T-helper 1 cell treated with Interleukin-12 subunit alpha and Interleukin-12 subunit beta and Interleukin-4 antibody, amounts not matched to agents 30 ng/mL and 1 ng/mL, for 36 hours (primary cell): ENCODE measurements at regions not wholly inside any gene's neighbourhood (a gene's known extent, or its start where the extent isn't known, plus 50 kb on each side); places are given as distances from the start of the nearest gene placed in this dataset.

Experiments used
- intact Hi-C: fragments of 100-400 bp; cut with micrococcal nuclease; formaldehyde crosslinking; loops from one replicate; pipeline ENCODE4 v1.15.1; 2024

DNA sequence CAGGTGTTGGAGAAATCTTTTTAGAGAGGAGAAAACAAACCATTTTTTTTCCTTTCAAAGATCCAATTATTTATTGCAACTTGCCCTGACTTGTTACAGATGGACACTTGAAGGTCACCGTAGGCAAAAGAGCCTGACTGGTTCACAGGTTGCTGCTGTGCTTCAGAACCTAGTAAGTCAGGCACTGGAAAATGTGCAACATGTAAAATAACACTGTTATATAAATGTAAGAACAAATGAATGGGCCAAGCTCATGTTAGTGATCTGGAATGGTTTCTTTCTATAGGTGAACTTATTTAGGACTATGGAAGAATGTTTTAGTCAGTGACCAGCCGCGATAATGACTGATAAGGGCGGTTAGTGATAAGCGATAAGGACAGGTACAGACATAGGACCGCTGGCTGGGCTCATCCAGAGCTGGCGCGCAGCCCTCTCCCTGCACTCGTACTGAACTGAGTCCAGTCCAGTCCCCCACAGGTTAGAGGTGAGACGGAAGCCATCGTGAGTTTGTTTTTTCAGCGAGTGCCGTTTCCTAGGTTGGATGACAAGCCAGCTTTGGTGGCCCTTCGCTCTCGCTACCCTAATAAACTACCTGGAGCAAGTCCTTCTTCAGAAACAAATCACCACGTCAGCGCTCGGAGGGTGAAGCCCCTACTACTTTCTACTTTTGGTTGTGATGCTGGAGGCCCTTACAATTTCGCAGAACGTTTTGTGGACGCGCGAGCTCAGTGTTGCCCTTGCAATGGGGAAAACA lies 94.4 kb upstream of the PRDM1 start:
- intact Hi-C loops, result loop anchor here (1.0 to 5.0 kb wide), 11 partner anchors 10 to 1134 kb away; partner anchors contain the start of gene HACE1

DNA sequence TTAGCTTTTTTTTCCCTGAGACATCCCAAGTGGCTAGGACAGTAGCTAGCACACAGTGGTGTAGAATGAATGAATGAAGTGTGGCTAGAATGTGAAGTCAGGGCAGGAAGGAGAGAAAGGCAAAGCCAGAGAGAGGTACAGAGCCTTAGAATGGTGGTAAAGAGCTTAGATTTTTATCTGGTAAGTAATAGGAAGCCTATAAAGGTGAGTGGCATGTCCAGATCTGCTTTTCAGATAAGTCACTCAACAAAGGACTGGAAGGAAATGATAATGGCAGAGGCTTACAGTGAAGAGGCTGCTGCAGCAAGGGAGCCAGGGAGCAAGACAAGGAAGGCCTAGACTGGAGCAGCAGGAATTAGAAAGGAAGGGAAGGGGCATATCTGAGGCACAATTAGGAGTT lies 96.0 kb upstream of the PRDM1 start:
- intact Hi-C loops, result loop anchor here (5.0 kb wide), 3 partner anchors 398 to 1133 kb away; partner anchors contain the start of gene HACE1

DNA sequence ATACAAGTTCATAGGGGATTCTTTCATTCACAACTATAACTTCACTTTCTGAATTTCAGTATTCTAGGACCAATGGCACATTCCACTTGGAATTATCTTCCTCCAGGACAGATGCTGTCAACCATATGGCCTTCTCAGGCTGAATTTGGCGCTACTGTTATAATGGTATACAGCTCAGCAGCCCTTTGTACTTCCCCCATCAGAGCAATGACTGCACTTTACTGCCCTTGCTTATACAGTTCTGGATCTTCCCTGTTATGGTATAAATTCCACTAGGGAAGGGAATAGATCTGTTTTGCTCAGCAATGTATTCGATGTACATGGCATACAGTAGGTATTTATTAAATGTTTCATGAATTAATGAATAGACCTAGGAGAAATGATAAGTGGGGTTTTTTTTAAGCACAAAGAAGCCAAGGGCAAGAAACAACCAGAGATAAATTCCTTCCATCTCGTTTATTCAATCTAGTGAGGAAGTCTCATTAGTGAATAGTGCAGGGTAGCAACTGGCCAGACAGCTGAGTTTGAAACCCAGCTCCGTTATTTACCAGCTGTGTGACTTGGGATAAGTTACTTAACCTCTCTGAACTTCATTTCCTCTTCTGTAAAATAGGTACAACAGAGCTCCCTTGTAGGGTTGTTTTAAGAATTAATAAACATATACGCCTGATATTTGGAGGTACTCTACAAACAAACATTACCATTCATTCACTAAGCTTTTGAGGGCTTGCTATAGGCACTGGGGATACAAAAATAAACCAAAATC lies 97.1 kb upstream of the PRDM1 start:
- intact Hi-C loops, result no loop called here

DNA sequence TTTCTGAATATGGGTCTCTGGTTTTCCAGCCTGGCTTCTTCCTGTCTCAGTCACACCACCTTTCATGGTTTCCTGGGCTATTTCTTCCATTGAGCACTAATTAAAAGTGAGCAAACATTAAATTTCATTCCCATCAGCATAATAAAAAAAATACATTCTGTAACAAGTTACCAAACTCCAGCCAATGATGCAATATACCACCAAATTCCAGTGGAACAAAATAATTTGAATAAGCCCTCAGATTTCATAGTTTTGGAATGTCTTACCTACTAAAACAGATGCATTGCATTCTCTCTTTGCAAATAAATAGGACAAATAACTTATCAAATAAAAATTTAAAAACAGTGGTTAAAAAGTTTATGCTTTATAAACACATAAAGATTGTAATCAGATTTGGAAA lies 97.8 kb upstream of the PRDM1 start:
- intact Hi-C loops, result no loop called here

DNA sequence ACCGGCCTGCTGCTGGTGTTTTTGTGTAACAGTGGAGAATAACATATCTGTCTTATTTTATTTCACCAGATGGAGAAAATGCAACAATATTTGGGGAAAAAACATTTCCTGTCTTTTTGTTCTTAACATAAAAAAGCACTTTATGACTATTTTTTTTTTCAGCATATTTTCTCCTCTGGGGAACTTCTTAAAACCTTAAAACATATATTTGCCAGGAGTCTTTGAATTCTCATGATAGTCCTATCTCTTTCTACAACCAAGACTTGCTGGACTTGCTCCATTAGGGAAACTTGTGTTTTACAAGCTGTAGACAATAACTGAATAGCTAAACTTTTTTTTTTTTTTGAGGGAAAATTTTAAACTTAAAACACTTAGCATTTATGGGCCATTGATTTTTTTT lies 98.6 kb upstream of the PRDM1 start:
- intact Hi-C loops, result no loop called here

DNA sequence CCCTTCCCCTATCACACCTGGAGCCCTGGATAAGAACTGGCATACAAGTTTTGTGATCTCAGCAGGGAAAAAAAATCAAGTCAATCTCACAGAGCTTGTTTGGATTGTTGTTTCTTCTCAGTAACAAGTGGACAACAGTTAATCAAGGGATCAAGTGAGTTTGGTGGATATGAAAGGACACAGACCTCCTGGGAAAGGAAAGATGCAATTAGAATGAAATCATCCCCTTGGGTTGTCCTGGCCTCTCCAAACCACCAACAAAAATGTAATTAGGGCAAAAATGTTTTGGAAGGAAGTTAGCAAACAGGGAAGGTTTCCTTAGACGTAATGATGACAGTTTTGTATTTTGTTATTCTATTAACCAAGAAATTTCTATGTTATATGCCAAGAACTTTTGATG lies 99.1 kb upstream of the PRDM1 start:
- intact Hi-C loops, result no loop called here

DNA sequence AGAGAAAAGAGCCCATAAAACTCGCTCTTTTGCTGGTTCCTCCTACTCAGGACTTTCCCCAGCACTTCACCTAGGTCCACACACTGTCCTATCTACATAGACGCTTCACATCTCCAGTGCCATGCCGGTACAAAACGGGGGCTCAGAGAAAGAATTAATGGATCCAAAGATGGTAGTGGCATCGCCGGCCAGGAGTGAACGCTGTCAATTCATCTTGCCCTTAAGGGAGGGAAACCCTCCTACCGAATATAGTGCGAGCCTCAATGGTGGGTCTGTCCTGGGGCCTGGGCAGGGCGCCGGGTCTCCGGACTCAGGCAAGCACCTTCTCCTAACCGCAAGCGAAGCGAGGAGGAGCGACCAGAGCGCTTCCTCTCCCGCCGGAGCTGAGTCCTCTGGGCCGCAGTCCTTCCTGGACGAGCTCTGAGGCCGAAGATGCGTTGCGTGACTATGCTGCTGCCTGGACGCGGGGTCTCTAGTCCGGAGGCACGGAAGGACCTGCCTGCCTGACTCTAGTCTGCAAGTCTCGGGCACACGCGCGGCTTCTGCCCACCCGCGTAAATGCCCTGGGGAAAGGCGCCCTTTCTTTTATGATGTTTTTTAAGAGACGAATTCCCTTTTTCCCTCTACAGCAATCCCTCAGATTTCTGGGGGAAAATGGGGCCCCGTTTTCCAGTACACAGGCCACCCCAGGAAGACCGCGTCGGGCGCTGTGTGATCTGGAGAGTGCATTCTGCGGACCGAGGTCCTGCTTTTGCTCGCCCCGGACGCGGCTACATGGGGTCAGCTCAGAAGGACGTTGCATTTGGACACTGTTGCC lies 100.1 kb upstream of the PRDM1 start:
- intact Hi-C loops, result no loop called here

DNA sequence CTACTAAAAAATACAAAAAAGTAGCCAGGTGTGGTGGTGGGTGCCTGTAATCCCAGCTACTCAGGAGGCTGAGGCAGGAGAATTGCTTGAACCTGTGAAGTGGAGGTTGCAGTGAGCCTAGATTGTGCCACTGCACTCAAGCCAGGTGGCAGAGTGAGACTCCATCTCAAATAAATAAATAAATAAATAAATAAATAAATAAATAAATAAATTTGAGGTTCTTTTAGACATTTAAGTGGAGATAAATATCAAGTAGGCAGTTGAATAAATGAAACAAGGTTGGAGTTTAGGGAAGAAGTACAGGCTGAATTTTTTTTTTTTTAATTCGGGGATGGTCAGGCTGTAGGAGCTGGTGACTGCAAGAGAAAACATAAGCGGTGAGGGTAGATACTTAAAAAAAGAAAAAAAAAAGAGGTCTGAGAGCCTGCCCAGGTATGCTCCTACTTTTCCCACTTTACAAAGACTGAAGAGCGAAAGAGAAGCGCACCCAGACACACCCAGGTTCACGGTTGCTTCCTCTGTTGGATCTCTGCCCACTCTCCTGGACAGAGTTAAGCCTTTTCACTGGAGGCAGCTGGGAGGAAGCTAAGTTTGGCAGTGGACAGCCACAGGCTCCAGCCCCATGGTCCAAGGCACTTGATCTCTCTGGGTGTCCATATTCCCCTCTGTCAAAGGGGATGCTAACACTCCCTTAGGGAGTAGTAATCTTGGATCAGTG lies 100.9 kb upstream of the PRDM1 start:
- intact Hi-C loops, result no loop called here

DNA sequence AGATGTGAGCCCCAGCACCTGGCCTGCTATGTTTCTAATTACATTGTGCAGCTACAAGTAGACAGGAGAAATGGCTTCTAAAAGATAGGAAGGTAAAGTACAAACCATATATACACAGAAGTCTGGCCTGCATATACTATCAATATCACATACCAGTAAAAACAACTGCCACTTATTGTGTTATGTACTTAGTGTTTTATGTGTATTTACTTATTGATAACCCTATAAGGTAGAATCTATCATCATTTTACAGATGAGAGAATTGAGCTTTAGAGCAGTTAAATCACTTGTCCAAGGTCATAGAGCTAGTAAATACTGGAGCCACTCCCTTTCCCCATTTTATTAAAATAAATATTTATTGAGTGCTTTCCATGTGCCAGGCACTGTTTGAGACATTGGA lies 102.4 kb upstream of the PRDM1 start:
- intact Hi-C loops, result loop anchor here (1.0 to 5.0 kb wide), 5 partner anchors 103 to 1839 kb away; partner anchors contain the start of genes PRDM1 and SCML4

DNA sequence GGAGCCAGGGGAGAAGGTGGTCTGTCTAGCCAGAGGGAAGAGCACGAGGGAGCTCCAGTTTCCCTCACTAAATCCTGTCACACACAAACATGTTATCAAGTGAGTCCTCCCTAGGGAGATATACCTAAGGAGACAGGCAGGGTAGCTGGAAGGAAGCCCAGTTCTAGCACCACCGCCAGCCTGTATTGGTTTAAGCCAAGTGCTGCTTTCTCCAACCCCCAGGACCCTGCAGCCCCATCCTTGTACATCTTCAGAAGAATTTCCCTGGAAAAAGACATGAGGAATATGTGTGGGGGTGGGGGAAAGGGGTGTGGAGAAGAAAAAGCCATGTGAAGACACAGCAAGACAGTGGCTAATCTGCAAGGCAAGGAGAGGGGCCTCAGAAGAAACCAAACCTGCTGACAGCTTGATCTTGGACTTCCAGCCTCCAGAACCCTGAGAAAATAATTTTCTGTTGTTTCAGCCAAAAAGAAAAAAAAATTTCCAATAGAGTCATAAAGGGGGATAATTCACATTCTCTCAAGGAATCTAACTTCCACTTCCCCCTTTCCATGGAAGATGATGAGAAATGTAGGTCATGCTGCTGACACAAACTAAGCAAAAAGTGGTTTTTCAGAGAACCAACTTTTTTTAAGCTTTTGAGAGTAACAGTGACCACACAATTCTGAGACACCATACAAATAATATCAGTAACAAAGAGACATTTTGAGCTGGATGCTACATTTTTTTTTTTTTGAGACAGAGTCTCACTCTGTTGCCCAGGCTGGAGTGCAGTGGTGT lies 103.2 kb upstream of the PRDM1 start:
- intact Hi-C loops, result loop anchor here (1.0 to 5.0 kb wide), 5 partner anchors 103 to 1839 kb away; partner anchors contain the start of genes PRDM1 and SCML4

DNA sequence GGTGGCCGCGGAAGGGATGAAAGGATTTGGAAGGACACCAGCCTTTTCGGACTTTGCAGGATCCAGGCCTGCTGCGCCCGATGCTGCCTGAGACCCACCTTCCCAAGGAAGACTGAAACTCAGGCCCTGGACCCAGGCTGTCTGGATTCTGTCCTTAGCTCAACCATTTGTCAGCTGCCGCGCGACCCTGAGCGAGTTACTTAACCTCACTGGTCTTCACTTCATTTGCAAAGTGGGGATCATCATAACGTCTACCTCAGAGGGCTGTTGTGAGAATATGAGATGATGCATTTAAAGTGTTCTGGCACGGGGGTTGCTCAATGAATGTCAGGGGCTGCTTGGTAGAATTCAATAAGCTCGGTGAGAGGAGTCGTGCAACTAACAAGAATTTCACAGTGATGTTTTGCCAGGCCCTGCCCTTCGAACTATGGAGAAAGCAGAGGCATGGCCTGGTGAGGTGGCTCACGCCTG lies 104.2 kb upstream of the PRDM1 start:
- intact Hi-C loops, result loop anchor here (1.0 to 5.0 kb wide), 8 partner anchors 10 to 1840 kb away; partner anchors contain the start of gene SCML4

DNA sequence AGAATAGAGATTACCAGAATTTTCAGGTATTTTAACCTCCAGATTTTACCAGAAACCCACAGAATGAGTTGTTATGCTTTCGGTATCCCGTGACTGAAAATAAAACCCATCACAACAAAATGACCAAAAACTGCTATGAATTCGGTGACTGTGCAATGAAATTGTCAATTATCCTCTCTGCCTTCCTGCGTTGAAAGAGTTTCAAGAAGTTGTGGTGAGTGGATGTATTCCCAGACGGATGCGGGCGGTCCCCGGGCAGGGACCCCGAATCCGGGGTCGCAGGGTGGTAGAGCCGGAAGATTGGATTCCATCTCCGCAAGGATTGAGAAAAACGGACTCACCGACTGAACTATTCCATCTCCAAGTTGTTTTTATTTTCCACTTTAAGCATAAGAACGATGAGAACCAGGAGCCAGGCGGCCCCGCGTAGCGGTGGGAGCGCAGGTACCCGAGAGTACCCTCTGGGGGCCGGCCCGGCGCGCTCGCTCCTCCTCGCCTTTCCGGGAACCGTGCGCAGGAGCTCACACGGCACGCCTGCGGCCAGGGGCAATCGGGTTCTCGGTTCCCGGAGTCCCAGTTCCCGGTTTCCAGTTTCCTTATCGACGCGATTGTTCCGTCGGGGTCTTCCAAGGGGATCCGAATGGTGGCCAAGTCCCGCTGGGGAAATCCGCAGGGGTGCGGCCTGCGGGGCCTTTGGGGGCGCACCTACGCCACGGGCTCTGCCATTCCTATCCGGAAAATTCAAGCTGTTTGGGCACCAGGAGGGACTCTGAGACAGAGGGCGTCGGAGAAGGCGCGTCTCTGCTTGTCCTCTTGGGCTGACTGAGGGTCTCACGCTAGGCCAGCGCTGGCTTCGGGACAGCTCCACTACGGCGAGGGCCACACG lies 104.9 kb upstream of the PRDM1 start:
- intact Hi-C loops, result loop anchor here (1.0 to 5.0 kb wide), 7 partner anchors 11 to 1841 kb away; partner anchors contain the start of gene SCML4

DNA sequence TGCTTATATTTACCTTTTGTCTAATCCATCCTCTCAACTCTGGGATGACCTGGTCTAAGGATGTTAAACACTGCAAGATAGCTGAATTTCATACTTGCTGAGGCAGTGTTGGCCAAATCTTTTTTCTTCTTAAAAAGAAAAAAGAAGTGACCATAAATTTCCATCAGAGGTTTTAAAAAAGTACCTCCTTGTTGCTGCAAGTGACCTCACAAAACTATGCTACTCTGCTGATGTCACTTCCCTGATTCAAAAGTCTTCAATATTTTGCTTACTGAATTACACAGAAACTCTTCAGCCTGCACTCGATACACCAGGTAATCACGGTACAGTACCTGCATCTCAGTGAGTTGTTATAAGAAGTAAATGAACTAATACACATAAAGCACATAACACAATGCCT lies 107.2 kb upstream of the PRDM1 start:
- intact Hi-C loops, result no loop called here

DNA sequence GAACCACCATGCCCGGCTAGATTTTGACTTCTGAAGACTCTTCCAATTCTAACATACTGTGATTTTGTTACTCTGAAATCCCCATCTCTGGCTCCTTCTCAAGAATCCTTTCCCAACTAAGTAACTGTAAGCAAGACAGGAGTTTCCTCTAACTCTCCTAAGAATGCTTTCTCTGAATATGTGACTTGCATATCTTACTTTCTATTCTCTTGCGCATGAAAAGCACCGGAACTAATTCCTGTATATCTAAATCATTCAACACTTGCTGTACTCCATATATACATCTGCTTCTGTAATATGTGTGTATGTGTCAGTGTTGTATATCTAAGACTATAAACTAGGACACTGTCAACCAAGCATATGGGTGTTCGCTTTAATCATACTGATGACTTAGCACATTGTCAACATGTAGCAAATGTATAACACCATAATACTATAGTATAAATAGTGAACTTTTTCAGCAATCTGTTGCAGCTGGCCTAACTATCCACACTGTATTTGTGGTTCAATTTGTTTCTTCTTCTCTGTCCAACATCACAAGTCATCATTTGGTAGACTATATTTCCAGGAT lies 108.1 kb upstream of the PRDM1 start:
- intact Hi-C loops, result no loop called here

DNA sequence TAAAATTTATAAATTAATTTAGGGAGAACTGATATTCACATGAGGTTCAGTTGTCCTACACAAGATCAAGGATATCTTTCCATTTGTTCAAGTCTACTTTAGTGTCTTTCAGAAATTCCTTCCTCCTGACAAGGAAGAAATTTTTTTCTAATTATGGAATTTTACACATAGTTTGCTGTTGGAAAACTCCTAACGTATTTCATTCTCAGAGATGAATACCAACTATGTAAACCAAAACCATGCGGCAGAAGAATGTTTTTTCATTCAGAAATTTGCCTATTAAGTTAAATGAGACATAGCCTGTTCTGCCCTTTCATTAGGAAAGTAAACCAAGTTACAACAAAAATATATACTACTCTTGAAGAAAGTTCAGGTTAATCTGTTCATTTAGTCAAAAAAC lies 111.2 kb upstream of the PRDM1 start:
- intact Hi-C loops, result no loop called here

DNA sequence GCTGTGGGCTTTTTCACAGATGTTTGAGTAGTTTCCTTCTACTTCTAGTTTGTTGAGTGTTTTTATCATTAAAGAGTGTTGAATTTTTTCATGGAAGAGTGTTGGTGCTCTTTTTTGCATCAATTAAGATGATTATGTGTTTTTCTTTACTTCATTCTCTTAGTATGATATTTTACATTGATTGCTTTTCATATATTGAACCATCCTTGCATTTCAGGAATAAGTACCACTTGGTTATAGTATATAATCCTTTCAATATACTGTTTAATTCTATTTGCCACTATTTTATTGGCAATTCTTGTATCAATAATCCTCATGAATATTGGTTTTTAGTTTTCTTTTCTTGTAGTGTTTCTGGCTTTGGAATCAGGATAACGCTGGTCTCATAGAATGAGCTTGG lies 113.7 kb upstream of the PRDM1 start:
- intact Hi-C loops, result no loop called here

DNA sequence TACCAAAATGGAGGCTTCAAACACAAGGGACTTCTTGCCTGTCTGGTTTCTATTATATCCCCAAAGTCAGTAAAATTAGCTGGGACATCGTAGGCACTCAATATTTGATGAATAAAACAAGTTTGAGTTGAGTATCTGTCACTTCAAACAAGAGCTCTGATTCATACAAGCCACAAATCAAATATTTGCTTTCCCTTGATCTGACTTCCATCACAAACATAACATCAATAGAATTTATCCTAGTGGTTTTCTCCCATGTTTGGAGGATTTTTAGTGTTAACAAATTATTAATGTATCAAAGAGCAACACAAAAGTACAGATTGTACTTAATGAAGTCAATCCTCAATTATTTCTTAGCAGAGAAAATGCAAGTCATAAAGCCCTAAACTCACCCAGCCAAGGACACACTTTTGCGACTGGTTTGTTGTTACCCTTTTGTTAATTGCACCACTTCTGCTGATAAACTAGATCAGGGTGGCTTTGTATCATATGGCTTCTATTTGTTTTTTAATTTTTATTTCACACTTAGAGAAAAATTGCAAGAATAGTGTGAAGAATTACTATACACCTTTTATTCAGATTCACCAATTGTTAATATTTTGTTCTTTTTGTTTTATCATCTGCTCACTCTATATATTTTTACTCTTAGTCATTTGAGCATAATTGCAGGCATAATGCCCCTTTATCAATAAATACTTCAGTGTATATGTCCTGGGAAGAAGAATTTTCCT lies 117.4 kb upstream of the PRDM1 start:
- intact Hi-C loops, result no loop called here
